Liver (tissue), 8 donors: ENCODE measurements at regions not wholly inside any gene's neighbourhood (a gene's known extent, or its start where the extent isn't known, plus 50 kb on each side); places are given as distances from the start of the nearest gene placed in this dataset.
A peak's percentile ranks its signal among the peaks of the same experiment; 100 is the strongest.

Experiments
- DNase-seq: peaks from one replicate; pipeline ENCODE4 v3.0.0-alpha.2; 2017; ENCODE audit warnings: low spot score
- H3K27ac ChIP-seq, 2 donors: one replicate each; pipeline ENCODE4 v1.7.0; 2013; ENCODE audit warnings: inconsistent platforms in 2 of 2, low read length in 2 of 2, control low read depth in 1 of 2, low read depth in 1 of 2, mild to moderate bottlenecking in 1 of 2
- H3K27me3 ChIP-seq, 4 donors: one replicate each; pipeline versions ENCODE4 v1.6.1 to v1.7.0; 2013; ENCODE audit warnings: low read length in 3 of 4, inconsistent platforms in 1 of 4, mild to moderate bottlenecking in 1 of 4, moderate library complexity in 1 of 4; ENCODE audit not compliant: control insufficient read depth in 4 of 4, insufficient read depth in 4 of 4
- H3K36me3 ChIP-seq, 4 donors: one replicate each; pipeline versions ENCODE4 v1.6.1 to v1.7.0; 2013; ENCODE audit warnings: low read length in 3 of 4, mild to moderate bottlenecking in 3 of 4, low read depth in 1 of 4, moderate library complexity in 1 of 4; ENCODE audit not compliant: control insufficient read depth in 4 of 4, insufficient read depth in 3 of 4
- H3K4me1 ChIP-seq, 4 donors: one replicate each; pipeline versions ENCODE4 v1.6.1 to v1.7.0; 2013; ENCODE audit warnings: low read length in 3 of 4, mild to moderate bottlenecking in 3 of 4, moderate library complexity in 1 of 4; ENCODE audit not compliant: control insufficient read depth in 4 of 4, insufficient read depth in 4 of 4
- H3K4me3 ChIP-seq, 3 donors: one replicate each; pipeline versions ENCODE4 v1.6.1 to v1.7.0; 2013; ENCODE audit warnings: low read length in 3 of 3, control low read depth in 1 of 3, low read depth in 1 of 3, mild to moderate bottlenecking in 1 of 3
- H3K9ac ChIP-seq, 2 donors: one replicate each; pipeline ENCODE4 v1.7.0; 2013; ENCODE audit warnings: low read length in 2 of 2, mild to moderate bottlenecking in 2 of 2, moderate library complexity in 2 of 2, control low read depth in 1 of 2, low read depth in 1 of 2
- H3K9me3 ChIP-seq, 4 donors: one replicate each; pipeline versions ENCODE4 v1.6.1 to v1.7.0; 2013; ENCODE audit warnings: low read length in 3 of 4; ENCODE audit not compliant: control insufficient read depth in 4 of 4
- ATF3 ChIP-seq: IDR thresholded peaks from 2 replicates; pipeline ENCODE4 v1.6.1; 2016; ENCODE audit warnings: antibody characterized with exemption
- CTCF ChIP-seq: fragments of 150-350 bp; IDR thresholded peaks from 2 replicates; pipeline ENCODE4 v1.5.1; 2017; ENCODE audit warnings: improper control_type of control experiment, low read depth, low read length; ENCODE audit not compliant: missing input control
- FOXA1 ChIP-seq: IDR thresholded peaks from 2 replicates; pipeline ENCODE4 v1.6.1; 2016; ENCODE audit warnings: antibody characterized with exemption
- GABPA ChIP-seq, 2 donors: IDR thresholded peaks in 1 of 2; conservative IDR thresholded peaks in 1 of 2; 2 replicates each; pipeline ENCODE4 v1.6.1; 2016; ENCODE audit warnings: antibody characterized with exemption in 2 of 2, mild to moderate bottlenecking in 1 of 2, moderate library complexity in 1 of 2
- HNF4A ChIP-seq, 2 donors: conservative IDR thresholded peaks; 2 replicates each; pipeline ENCODE4 v1.6.1; 2016; ENCODE audit warnings: antibody characterized with exemption in 2 of 2, mild to moderate bottlenecking in 2 of 2
- JUND ChIP-seq, 2 donors: IDR thresholded peaks; 2 replicates each; pipeline ENCODE4 v1.6.1; 2016; ENCODE audit warnings: antibody characterized with exemption in 2 of 2
- NR2F2 ChIP-seq: IDR thresholded peaks from 2 replicates; pipeline ENCODE4 v1.6.1; 2016; ENCODE audit warnings: antibody characterized with exemption
- RAD21 ChIP-seq, 2 donors: IDR thresholded peaks; 2 replicates each; pipeline ENCODE4 v1.6.1; 2016; ENCODE audit warnings: antibody characterized with exemption in 2 of 2, mild to moderate bottlenecking in 2 of 2
- RXRA ChIP-seq, 2 donors: IDR thresholded peaks; 2 replicates each; pipeline ENCODE4 v1.6.1; 2017 to 2018; ENCODE audit warnings: antibody characterized with exemption in 2 of 2, mild to moderate bottlenecking in 1 of 2
- TAF1 ChIP-seq: conservative IDR thresholded peaks from 2 replicates; pipeline ENCODE4 v1.6.1; 2016; ENCODE audit warnings: antibody characterized with exemption, mild to moderate bottlenecking
- WGBS: extraction: QIAGEN DNeasy Blood & Tissue Kit; methylation state at CpG from one replicate; pipeline ENCODE4 v1.1.7; 2013; 5-methylcytosine and 5-hydroxymethylcytosine counted together
- TF ChIP-seq, protein P1 (sequence below): IDR thresholded peaks from 2 replicates; pipeline ENCODE4 v1.6.1; 2016; ENCODE audit warnings: antibody characterized with exemption
- donor health status: healthy.
- donor health status: healthy.
- donor health status: healthy.
- donor health status: healthy.
- donor health status: healthy.

DNA sequence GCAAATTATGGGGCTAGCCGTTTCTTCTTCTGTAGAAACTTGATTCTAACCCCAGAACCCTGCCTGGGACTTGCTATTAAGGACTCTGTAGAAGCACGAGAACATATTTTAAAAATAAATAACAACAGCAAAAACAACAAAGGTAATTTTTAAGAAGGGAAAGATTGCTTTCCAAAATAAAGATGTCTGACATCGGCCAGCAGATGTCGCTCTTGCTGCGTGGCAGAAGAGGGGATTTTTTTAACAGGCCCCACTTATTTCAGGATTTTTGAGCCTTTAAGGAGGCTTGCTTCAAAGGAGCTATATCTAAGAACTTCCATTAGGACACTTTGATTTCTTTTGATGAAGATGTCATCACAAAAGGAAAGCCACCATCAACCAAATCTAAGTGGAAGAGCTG lies 62.8 kb upstream of the EGFL6 start:
- 10% methylated on average over 5 of the region's 5 CpGs for WGBS
- peak; percentile 44 for DNase-seq

DNA sequence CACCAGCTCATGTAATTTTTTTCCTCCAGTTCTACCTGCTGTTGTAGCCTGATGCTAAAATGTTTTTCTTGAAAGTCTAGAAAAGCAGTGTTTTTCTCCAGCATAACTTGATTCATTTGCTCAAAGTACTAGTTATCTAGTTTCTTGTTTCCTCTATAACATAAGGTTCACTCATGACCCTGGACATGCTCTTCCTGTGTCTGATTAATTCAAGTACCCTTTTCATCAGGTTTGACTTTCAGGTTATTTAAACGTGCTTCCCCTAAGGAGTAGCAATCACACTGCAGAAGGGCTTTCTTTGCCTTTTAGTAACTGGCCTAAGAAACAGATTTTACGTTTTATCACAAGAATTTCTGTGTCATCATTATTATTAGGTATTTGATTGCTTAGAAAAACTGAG lies 66.8 kb upstream of the EGFL6 start:
- TF ChIP-seq NR2F2 (no peak), RXRA (IDR thresholded peaks at IDR 0.05) (no peak)
- Histone ChIP-seq H3K9ac (no peak overlapping the region), H3K9me3 (no peaks in the 10 kb centered on the region), H3K4me3 (no peak overlapping the region), H3K4me1 (no peaks in the 10 kb centered on the region), H3K27ac (no peak overlapping the region), H3K27me3 (no peaks in the 10 kb centered on the region), H3K36me3 (no peaks in the 10 kb centered on the region)
- DNase-seq, result no peak
- 58% methylated on average over 2 of the region's 2 CpGs for WGBS

More for the DNA sequence above, 62.8 kb upstream of the EGFL6 start:
- H3K9me3 ChIP-seq, result no peaks in the 10 kb centered on the region
- H3K36me3 ChIP-seq, result no peaks in the 10 kb centered on the region
- no peak overlapping the region for H3K4me3 ChIP-seq
- H3K27me3 ChIP-seq, result no peaks in the 10 kb centered on the region
- TF ChIP-seq CTCF, result peak; percentile 72
- TF ChIP-seq JUND (IDR thresholded peaks at IDR 0.05), result no peak
- TF ChIP-seq HNF4A (conservative IDR thresholded peaks at IDR 0.05), result no peak
- TF ChIP-seq TAF1, result no peak
- peak; percentile 85 to 91 for TF ChIP-seq RAD21 (IDR thresholded peaks at IDR 0.05)
- no peak for TF ChIP-seq GABPA (IDR thresholded peaks at IDR 0.05 in 1 of 2, conservative IDR thresholded peaks at IDR 0.05 in 1 of 2)
- TF ChIP-seq FOXA1, result no peak
- TF ChIP-seq, protein P1, sequence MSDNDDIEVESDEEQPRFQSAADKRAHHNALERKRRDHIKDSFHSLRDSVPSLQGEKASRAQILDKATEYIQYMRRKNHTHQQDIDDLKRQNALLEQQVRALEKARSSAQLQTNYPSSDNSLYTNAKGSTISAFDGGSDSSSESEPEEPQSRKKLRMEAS, result no peak
- TF ChIP-seq RXRA (IDR thresholded peaks at IDR 0.05), result no peak
- no peak overlapping the region for H3K27ac ChIP-seq
- H3K4me1 ChIP-seq, result no peaks in the 10 kb centered on the region
- H3K9ac ChIP-seq, result no peak overlapping the region

GRCh38 chrX:13499736-13500135 lies 69.7 kb upstream of the EGFL6 start:
- no peak overlapping the region for H3K4me3 ChIP-seq
- no peaks in the 10 kb centered on the region for H3K27me3 ChIP-seq
- no peak overlapping the region for H3K9ac ChIP-seq
- TF ChIP-seq ATF3 (no peak), CTCF (no peak), TAF1 (no peak), HNF4A (conservative IDR thresholded peaks at IDR 0.05) (no peak)
- H3K9me3 ChIP-seq, result no peaks in the 10 kb centered on the region
- 79% methylated on average over 2 of the region's 2 CpGs for WGBS
- peaks cover 2 to 9% (median 6%) of the 10 kb centered on the region in 4 donors for H3K4me1 ChIP-seq
- H3K36me3 ChIP-seq, result no peaks in the 10 kb centered on the region
- H3K27ac ChIP-seq, result no peak overlapping the region
- no peak for DNase-seq
